HG02759 (cell line): ENCODE measurements at regions not wholly inside any gene's neighbourhood (a gene's known extent, or its start where the extent isn't known, plus 50 kb on each side); places are given as distances from the start of the nearest gene placed in this dataset.
"Not testable (repeated sequence)": the region's sequence is repeated elsewhere in the genome, so short reads cannot be mapped to it uniquely, and the experiment has no call there.

Experiments
- ATAC-seq: cut with Tn5 transposase; IDR thresholded peaks from one replicate; pipeline ENCODE4 v1.9.1; 2021; ENCODE audit warnings: mild to moderate bottlenecking, moderate library complexity; ENCODE audit not compliant: unreplicated experiment

DNA sequence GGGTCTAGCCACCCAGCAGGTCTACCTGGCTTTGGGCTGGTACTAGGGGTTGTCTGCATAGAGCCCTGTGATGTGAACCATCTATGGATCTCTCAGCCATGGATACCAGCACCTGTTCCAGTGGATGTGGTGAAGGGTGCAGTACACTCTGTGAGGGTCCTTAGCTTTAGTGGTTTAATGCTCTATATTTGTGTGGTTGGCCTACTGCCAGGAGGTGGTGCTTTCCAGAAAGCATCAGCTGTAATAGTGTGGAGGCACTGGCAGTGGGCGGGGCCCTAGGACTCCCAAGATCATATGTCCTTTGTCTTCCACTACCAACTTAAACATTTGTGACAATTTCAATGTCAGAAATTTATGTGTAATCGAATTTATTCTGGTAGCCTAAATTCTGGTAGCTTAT is 1065.1 kb downstream of the RPIA start:
- not testable (repeated sequence) for ATAC-seq

DNA sequence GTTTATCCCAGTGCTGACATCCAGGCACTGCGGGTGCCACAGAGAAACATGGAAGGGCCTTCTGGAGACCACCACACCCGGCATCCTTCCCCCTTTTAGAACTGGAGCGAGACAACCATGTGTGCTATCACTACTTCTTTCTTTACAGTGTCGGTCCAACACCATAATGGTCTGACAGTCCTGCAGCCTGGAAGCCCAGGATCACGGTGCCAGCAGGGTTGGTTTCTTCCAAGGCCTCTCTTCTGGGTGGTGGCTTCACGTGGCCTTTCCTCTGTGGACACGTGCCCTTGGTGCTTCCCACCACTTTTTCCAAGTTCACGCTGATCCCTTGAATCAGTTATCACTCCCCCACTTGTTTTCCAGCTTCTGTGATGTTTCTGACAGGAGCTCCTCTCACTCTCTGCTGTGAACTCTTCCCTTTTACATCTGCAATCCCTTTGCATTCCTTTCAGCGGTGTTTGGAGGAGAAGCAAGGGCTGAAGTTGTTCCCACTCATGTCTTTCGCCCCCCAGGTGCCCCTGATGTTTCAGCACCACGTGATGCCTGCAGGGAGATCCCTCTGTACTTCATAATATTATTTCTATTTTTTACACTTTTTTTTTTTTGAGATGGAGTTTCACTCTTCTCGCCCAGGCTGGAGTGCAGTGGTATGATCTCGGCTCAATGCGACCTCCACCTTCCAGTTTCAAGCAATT is 1067.0 kb downstream of the RPIA start:
- not testable (repeated sequence) for ATAC-seq

DNA sequence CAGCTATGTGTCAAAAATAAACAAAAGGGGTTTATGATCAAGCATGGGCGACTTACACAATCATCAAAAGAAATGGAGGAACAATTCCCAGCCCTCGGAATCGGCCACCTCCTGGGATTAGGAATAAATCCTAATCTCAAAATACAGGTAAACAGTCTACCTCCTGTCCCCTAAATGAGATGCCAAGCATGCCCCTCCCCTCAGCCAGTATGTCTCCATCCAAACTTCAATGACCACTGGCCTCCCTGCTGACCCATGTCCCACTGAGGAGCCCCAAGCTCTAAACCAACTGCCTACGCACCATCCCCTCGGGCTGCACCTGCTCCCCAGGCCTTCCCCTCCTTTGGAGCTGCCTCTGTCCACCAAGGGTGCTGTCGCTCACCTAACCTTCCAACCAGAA is 1069.3 kb downstream of the RPIA start:
- not testable (repeated sequence) for ATAC-seq

DNA sequence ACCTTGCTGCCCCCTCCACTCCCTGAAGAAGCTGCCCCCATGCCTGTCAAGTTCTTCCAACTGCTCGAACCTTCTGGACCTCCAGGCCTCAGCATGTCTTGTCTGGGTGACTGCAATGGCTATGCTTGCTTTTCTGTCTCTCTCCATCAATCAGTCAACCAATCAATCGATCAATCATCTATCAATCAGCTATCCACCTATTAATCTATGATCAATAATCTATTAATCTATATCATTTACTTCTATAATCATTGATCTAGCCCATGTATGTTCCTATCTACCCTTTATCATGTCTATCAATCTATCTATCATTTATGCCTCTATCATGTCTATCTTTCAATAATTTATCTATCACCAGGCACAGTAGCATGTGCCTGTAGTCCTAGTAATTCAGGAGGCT is 1069.7 kb downstream of the RPIA start:
- not testable (repeated sequence) for ATAC-seq

DNA sequence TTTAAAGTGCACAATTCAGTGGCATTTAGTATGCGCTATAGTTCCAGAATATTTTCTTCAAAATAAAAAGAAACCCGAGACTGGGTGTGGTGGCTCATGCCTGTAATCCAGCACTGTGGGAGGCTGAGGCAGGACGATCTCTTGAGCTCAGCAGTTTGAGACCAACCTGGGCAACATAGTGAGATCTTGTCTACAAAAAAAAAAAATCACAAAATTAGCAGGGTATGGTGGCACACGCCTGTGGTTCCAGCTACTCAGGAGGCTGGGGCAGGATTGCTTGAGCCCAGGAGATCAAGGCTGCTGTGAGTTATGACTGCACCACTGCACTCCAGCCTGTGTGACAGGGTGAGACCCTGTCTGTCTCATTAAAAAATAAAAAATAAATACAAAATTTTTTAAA is 1070.4 kb downstream of the RPIA start:
- ATAC-seq = not testable (repeated sequence)

DNA sequence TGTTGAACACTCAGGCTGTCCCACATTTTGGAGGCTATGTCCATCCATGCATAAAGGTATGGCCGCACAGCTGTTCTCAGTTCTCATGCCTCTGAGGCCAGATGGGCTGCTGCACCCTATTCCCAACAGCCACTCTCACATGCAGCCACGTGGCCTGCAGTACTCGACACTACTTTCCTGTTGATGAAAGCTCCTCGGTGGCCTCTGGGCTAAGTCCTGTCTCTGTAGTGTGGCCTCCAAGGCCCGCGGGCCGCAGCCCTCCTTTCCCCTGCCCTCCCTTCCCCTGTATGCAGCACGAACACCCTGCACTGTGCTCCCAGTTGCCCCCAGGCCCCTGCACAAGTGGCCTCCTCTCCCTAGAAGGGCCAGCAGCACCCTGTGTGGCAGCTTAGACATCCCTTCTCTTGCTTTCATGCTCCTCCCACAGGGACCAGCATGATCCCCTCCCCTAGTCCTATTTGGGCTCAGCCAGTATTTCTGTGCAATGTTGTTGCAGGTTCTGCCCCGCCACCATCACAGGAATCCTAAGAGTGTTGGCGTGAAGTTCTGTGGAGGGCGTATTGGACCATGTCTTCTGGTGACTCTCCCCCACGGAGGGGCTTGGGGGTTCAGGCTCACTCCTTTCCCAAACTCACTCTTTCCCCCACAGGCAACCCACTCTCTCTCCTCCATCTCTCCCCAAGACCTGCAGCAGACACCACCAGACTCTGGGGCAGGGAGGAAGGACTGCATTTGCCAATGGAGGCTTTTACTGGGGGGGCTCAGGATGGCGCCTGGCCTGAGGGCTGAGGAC is 1071.2 kb downstream of the RPIA start:
- ATAC-seq = not testable (repeated sequence)

DNA sequence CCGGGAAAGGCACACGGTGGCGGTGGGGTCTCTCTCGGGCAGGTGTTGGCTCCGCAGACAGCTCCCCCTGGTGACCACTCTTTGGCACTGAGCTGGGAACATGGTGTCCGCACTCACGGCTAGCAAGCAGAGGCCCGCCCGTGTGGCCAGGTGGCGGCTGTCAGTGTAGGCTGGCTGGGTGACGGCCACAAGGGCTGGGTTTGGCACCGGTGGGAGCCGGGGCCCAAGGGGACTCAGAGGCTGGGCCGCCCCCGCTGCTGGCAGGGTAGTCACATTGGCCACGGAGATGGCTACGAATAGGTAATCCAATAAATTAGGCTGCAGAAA is 1071.7 kb downstream of the RPIA start:
- no peak for ATAC-seq

DNA sequence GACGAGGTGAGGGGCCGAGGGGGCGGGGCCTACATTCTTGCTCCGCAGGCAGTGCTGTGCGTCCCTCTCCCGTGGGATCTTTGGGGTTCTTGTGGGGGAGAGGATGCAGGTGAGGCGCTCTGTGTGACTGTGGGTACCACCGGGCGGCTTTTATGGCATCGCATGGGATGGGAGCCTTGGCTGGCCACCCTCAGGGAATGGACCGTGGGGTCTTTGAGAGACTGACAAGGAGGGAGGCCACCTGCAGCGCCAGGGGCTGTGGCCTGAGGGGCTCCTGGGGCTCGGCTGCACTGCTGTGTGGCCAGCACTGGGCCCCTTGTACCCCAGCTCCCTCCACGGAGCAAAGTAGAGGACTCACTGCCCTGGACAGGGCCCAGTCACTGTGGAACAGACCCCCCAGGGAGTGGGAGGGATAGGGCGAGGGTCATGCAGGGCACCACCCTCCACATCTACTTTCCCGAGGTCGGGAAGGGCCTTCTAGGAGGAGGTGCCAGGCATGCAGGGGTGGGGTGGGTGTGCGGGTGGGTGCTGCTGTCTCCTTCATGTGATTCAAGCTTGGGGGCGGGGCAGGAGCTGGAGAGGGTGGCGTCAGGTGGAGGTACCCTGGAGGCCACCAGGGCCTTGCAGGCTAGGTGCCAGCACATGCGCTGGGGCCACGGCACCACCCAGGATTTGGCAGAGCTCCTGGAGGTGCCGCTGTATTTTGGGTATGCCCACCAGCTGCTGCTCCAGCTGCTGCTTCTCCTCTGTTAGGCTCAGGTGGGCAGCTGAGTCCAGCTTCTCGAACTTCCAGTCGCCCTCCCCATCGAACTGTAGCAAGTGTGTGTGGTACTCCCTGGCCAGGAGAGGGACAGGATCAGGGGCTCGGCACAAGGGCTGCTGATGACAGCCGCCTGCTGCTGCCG is 1072.4 kb downstream of the RPIA start:
- no peak for ATAC-seq

DNA sequence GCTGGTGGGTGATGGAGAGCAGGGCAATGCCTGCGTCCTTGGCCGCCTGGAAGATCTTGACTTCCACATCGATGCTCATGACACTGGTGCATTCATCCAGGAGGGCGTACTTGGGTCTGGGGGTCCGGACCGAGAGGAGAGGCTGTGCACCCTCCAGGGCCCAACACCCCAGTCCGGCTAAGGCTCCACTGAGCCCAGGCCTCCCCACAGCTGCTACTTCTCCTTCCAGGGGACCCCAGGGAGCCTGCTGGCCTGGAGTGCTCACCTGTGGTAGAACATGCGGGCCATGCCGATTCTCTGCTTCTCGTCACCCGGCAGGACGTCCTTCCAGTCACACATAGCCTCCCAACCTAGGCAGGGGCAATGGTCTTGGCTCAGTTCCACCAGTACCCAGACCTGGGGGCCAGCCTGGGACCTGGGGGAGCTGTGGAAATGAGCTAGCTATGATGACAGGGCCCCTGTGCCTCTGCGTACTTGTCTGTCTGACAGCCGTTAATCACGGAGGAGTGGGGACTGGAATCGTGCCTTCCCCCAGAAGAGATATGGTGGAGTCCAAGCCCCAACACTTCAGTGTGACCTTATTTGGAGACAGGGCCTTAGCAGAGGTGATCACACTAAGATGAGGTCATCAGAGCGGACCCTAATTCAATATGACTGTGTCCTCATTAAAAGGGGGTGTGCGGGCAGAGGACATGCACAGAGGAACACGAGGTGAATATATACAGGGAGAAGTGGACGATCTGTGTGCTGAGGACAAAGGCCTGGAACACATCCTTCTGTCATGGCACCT is 1073.3 kb downstream of the RPIA start:
- not testable (repeated sequence) for ATAC-seq

DNA sequence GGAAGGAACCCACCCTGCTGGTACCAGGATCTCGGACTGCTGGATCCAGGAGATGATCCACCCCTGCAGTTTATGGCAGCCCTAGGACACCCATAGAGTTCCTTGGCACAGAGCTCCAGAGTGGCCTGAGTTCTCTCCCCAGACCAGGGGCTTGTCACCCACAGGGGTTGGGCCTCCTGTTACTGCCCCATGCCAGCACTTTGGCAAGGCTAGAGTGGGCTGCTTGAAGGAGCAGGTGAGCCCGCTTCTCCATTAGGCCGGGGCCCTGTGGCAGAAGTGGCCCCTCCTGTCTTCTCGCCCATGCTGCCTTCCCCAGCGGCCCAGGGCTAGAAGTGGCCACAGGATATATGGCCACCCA is 1073.9 kb downstream of the RPIA start:
- not testable (repeated sequence) for ATAC-seq

DNA sequence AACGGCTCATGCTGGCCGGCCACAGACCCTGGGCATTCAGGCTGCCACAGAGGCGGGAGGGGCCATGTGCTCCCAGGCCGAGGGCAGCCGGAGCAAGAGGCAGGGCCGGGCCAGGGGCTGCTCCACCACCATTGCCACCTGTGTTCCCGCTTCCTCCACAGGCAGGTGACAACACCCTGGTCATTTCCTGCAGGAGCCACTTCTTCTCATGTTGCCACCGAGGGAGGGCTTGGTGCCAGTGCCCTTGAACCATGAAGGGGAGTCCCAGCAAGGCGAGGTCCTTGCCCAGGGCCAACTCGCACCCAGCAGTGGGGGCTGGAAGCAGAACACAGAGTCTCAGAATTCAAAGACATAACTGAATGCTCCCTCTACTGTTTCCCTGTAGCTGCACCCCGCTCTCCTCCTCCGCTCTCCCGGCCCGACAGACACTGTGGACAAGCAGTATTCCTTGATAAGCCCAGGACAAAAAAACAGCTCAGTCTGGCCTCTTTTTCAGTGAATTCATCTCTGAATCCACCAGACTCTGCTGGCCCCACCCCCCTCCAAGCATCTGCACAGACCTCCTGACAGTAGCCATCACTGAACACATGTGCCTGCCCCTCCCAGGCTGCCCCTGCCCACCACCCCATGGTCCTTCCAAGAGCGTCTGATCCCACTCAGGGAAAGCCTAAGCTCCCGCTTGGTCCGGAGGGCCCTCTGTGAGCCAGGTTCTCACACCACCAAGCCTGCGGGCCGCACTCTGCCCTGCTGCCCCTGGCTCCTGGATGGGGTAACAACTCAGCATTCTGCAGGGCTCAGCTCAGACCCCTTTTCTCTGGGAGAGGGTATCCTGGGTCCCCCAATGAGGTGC is 1074.9 kb downstream of the RPIA start:
- ATAC-seq = not testable (repeated sequence)

DNA sequence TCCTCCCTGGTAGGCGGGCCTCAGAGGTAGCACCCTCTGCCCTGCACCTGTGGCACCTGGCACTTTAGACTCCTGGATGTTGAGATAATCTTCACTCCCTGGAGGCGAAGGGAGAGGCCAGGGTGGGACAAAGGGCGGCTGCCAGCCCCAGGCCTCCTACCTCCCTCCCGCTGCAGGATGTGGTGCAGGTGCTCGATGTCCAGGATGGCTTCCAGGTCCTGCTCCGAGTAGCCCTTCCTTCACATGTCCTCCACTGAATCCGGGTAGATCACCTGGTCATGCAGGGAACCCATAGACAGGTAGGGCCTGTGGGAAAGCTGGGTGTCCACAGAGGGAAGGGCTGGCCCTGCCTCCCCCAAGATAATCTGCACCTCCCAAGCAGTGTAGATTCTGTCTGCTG is 1075.6 kb downstream of the RPIA start:
- ATAC-seq = not testable (repeated sequence)

DNA sequence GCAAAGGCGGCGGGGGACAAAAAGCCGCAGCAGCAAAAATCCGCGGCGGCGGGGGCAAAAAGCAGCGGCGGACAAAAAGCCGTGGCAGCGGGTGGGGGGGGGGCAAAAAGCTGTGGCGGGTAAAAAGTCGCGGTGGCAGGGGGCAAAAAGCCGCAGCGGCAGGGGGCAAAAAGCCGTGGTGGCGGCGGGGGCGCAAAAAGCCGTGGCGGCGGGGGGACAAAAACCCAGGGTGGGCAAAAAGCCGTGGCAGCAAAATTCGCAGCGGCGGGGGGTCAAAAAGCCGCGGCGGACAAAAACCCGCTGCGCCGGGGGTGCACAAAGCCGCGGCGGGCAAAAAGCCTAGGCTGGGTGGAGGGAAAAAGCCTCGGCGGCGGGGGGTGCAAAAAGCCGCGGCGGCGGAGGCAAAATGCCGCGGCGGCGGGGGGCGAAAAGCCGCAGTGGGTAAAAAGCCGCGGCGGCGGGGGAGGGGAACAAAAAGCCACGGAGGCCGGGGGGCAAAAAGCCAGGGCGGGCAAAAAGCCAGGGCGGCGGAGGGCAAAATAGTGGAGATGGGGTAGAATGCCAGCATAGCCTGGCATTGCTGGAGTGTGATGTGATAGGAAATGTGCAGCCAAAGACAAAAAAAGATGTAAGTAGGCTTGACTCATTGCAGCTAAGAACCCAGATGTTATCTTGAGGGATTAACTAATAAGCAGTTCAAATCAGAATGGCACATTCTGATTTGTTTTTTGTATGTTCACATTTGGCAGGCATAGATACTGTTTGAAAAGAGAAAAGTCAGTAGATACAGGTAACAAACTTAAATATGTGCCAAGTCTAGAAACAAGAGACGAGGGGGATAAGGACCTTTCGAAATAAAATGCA is 1076.3 kb downstream of the RPIA start:
- no peak for ATAC-seq

DNA sequence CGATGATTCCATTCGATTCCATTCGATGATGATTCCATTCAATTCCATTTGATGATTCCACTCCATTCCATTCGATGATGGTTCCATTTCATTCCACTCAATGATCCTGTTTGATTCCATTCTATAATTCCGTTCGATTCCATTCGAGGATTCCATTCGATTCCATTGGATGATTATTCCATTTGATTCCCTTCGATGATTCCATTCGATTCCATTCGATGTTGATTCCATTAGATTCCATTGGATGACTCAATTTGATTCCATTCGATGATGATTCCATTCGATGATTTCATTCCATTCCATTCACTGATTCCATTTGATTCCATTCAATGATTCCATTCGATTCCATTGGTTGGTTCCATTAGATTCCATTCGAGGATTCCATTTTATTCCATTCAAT is 1084.4 kb downstream of the RPIA start:
- ATAC-seq = no peak

DNA sequence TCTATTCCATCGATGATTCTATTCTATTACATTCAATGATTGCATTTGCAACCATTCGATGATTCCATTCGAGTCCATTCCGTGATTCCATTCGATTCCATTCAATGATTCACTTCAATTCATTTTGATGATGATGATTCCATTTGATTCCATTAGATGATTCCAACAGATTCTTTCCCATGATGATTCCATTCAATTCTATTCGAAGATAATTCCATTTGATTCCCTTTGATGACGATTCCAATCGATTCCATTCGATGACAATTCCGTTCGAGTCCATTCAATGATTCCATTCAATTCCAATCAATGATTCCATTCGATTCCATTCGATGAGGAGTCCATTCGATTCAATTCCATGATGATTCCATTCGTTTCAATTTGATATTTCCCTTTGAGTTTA is 1088.8 kb downstream of the RPIA start:
- no peak for ATAC-seq

DNA sequence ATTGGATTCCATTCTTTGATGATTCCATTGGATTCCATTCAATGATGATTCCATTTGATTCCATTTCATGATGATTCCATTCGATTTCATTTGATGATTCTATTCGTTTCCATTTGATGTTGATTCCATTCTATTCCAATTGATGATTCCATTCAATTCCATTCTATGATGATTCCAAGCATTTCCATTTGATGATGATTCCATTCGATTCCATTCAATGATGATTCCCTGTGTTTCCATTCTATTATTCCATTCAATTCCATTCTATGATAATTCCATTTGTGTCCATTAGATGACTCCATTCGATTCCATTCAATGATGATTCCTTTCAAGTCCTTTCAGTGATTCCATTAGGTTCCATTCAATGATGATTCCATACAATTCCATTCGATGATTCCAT is 1090.5 kb downstream of the RPIA start:
- ATAC-seq = no peak

DNA sequence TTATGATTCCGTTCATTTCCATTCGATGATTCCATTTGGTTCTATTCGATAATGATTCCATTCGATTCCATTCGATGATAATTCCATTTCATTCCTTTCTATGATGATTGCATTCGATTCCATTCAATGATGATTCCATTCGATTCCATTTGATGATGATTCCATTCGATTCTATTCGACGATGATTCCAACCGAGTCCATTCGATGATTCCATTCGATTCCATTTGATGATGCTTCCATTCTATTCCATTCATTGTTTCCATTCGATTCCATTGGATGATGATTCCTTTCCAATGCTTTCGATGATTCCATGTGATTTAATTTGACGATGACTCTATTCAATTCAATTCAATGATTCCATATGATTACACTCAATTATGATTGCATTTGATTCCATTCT is 1093.5 kb downstream of the RPIA start:
- no peak for ATAC-seq

DNA sequence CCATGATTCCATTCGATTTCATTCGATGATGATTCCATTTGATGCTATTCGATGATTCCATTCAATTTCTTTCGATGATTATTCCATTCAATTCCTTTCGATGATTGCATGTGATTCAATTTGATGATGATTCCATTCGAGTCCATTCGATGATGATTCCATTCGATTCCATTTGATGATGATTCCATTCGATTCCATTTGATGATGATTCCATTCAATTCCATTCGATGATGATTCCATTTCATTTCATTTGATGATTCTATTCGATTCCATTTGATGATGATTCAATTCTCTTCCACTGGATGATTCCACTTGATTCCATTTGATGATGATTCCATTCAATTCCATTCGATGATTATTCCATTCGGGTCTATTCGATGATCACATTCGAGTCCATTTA is 1094.1 kb downstream of the RPIA start:
- ATAC-seq = not testable (repeated sequence)

DNA sequence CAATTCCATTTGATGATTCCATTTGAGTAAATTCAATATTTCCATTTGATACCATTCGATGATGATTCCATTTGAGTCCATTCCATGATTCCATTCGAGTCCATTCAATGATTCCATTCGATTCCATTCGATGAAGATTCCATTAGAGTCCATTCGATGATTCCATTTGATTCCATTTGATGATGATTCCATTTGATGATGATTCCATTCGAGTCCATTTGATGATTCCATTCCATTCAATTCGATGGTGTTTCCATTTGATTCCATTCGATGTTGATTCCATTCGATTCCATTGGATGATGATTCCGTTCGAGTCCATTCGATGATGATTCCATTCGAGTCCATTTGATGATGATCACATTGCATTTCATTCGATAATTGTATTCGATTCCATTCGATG is 1095.2 kb downstream of the RPIA start:
- ATAC-seq = not testable (repeated sequence)
